ENCODE measurements at regions not wholly inside any gene's neighbourhood (a gene's known extent, or its start where the extent isn't known, plus 50 kb on each side); places are given as distances from the start of the nearest gene placed in this dataset.

GRCh38 chr5:101080462-101081240, 177.6 kb upstream of the ST8SIA4 start:
- no peaks in the 10 kb centered on the region for H3K27me3 ChIP-seq
- no peak for TF ChIP-seq CTCF (IDR thresholded peaks at IDR 0.05)
- no peak for TF ChIP-seq POLR2A (IDR thresholded peaks at IDR 0.05)
- TF ChIP-seq EP300 (IDR thresholded peaks at IDR 0.05), result no peak
- H3K9me3 ChIP-seq, result no peaks in the 10 kb centered on the region
- WGBS, 3 donors, result 31 to 39% (median 38%) methylated on average over 5 of the region's 5 CpGs
- H3K4me3 ChIP-seq, result no peak overlapping the region
- H3K27ac ChIP-seq, result no peak overlapping the region
- no peaks in the 10 kb centered on the region for H3K36me3 ChIP-seq
- no peaks in the 10 kb centered on the region for H3K4me1 ChIP-seq (ENCODE audit: insufficient read depth)
- intact Hi-C loops (cut with DNase I), result no loop called here
- DNase-seq, result no peak

- intact Hi-C loops (cut with DNase I), result no loop called here
- WGBS, 3 donors, result 77 to 86% (median 79%) methylated on average over 1 of the region's 1 CpG
- Histone ChIP-seq H3K27me3 (no peaks in the 10 kb centered on the region), H3K4me1 (ENCODE audit: insufficient read depth) (no peaks in the 10 kb centered on the region), H3K9me3 (no peaks in the 10 kb centered on the region), H3K36me3 (no peaks in the 10 kb centered on the region), H3K4me3 (no peak overlapping the region), H3K27ac (no peak overlapping the region)
- TF ChIP-seq POLR2A (IDR thresholded peaks at IDR 0.05) (no peak), EP300 (IDR thresholded peaks at IDR 0.05) (no peak), CTCF (IDR thresholded peaks at IDR 0.05) (no peak)
- DNase-seq, result no peak
Observed at GRCh38 chr5:101068298-101068697, 165.2 kb upstream of the ST8SIA4 start.

GRCh38 chr5:101067429-101067828, 164.3 kb upstream of the ST8SIA4 start:
- Histone ChIP-seq H3K9me3 (no peaks in the 10 kb centered on the region), H3K36me3 (no peaks in the 10 kb centered on the region), H3K27me3 (no peaks in the 10 kb centered on the region), H3K4me3 (no peak overlapping the region), H3K27ac (no peak overlapping the region), H3K4me1 (ENCODE audit: insufficient read depth) (no peaks in the 10 kb centered on the region)
- TF ChIP-seq CTCF (IDR thresholded peaks at IDR 0.05) (no peak), EP300 (IDR thresholded peaks at IDR 0.05) (no peak), POLR2A (IDR thresholded peaks at IDR 0.05) (no peak)
- 16 to 23% (median 21%) methylated on average over 4 of the region's 4 CpGs for WGBS, 3 donors
- no peak for DNase-seq
- intact Hi-C loops (cut with DNase I), result no loop called here

GRCh38 chr5:101062902-101063301, 159.8 kb upstream of the ST8SIA4 start:
- H3K36me3 ChIP-seq, result no peaks in the 10 kb centered on the region
- intact Hi-C loops (cut with DNase I), result no loop called here

More at GRCh38 chr5:101062902-101063301, 159.8 kb upstream of the ST8SIA4 start:
- no peaks in the 10 kb centered on the region for H3K4me1 ChIP-seq (ENCODE audit: insufficient read depth)
- TF ChIP-seq POLR2A (IDR thresholded peaks at IDR 0.05), result no peak
- TF ChIP-seq EP300 (IDR thresholded peaks at IDR 0.05), result no peak
- TF ChIP-seq CTCF (IDR thresholded peaks at IDR 0.05), result no peak
- no peaks in the 10 kb centered on the region for H3K27me3 ChIP-seq
- no peak overlapping the region for H3K4me3 ChIP-seq
- DNase-seq, result no peak
- H3K9me3 ChIP-seq, result no peaks in the 10 kb centered on the region
- H3K27ac ChIP-seq, result no peak overlapping the region
